Activated naive CD4-positive, alpha-beta T cell treated with Interleukin-2 at 50 U/mL for 16 hours (primary cell): ENCODE measurements at regions not wholly inside any gene's neighbourhood (a gene's known extent, or its start where the extent isn't known, plus 50 kb on each side); places are given as distances from the start of the nearest gene placed in this dataset.

Experiments used
- DNase-seq: peaks from one replicate; pipeline ENCODE4 v3.0.0-alpha.2; 2020

- no peak for DNase-seq
Measured at GRCh38 chr4:138555108-138555507, 313.0 kb upstream of the SLC7A11 start.

- DNase-seq, result no peak
Measured at GRCh38 chr4:138553001-138553845, 311.1 kb upstream of the SLC7A11 start.

GRCh38 chr4:138542191-138542776, 300.1 kb upstream of the SLC7A11 start:
- no peak for DNase-seq

- no peak for DNase-seq
Measured at GRCh38 chr4:138540056-138540800, 298.1 kb upstream of the SLC7A11 start.

- DNase-seq, result no peak
Measured at GRCh38 chr4:138538743-138539142, 296.6 kb upstream of the SLC7A11 start.

- DNase-seq, result no peak
Measured at GRCh38 chr4:138537731-138538490, 295.8 kb upstream of the SLC7A11 start.

- DNase-seq, result no peak
Measured at GRCh38 chr4:138535316-138535715, 293.2 kb upstream of the SLC7A11 start.

- no peak for DNase-seq
Measured at GRCh38 chr4:138522366-138522765, 280.2 kb upstream of the SLC7A11 start.

- no peak for DNase-seq
Measured at GRCh38 chr4:138521809-138522208, 279.7 kb upstream of the SLC7A11 start.

- no peak for DNase-seq
Measured at GRCh38 chr4:138519436-138519835, 277.3 kb upstream of the SLC7A11 start.

- DNase-seq, result no peak
Measured at GRCh38 chr4:138513535-138513934, 271.4 kb upstream of the SLC7A11 start.

- DNase-seq, result no peak
Measured at GRCh38 chr4:138512756-138513155, 270.6 kb upstream of the SLC7A11 start.

GRCh38 chr4:138510053-138510452, 267.9 kb upstream of the SLC7A11 start:
- no peak for DNase-seq

GRCh38 chr4:138509346-138509745, 267.2 kb upstream of the SLC7A11 start:
- DNase-seq, result no peak

- no peak for DNase-seq
Measured at GRCh38 chr4:138507522-138507921, 265.4 kb upstream of the SLC7A11 start.

GRCh38 chr4:138501614-138502013, 259.5 kb upstream of the SLC7A11 start:
- no peak for DNase-seq

- no peak for DNase-seq
Measured at GRCh38 chr4:138500869-138501268, 258.7 kb upstream of the SLC7A11 start.

- no peak for DNase-seq
Measured at GRCh38 chr4:138499627-138500026, 257.5 kb upstream of the SLC7A11 start.

GRCh38 chr4:138494931-138495330, 252.8 kb upstream of the SLC7A11 start:
- DNase-seq, result no peak

GRCh38 chr4:138494116-138494515, 252.0 kb upstream of the SLC7A11 start:
- no peak for DNase-seq

GRCh38 chr4:138492176-138492575, 250.0 kb upstream of the SLC7A11 start:
- DNase-seq, result no peak

- no peak for DNase-seq
Measured at GRCh38 chr4:138488533-138488932, 246.4 kb upstream of the SLC7A11 start.

GRCh38 chr4:138487670-138488069, 245.5 kb upstream of the SLC7A11 start:
- no peak for DNase-seq
